ENCODE measurements at regions not wholly inside any gene's neighbourhood (a gene's known extent, or its start where the extent isn't known, plus 50 kb on each side); places are given as distances from the start of the nearest gene placed in this dataset.
"Not testable (repeated sequence)": the region's sequence is repeated elsewhere in the genome, so short reads cannot be mapped to it uniquely, and the experiment has no call there.

DNA sequence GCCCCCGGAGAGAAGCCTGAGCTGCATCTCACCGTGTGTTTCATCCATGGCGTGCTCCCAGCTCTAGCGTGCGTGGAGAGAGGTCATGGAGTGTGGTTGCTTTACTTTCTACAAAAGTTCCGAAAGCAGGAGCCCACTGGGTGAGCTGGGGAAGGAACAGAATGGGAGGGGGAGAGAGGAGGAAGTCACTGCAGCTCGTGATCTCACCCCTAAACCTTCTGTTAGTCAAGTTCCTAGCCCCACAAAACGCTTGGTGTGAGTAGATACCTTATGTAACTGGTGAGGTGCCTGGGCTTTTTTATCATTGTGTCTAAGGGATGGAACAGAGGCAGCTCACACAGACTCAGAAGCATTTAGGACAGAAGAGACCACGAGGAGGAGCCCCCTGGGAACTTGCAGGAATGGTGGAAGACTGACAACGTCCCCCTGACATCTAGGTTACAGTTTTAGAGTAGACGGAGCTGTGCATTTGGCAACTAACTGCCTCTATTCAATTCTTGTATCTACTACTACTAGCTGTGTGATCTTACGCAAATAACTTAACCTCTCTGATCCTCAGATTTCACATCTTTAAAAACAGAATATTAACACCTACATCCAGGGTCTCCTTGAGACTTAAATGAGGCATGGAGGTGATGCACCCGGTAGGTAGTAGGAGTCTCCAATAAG lies 123.3 kb downstream of the ARL4C start:
- FAIRE-seq: no peak

DNA sequence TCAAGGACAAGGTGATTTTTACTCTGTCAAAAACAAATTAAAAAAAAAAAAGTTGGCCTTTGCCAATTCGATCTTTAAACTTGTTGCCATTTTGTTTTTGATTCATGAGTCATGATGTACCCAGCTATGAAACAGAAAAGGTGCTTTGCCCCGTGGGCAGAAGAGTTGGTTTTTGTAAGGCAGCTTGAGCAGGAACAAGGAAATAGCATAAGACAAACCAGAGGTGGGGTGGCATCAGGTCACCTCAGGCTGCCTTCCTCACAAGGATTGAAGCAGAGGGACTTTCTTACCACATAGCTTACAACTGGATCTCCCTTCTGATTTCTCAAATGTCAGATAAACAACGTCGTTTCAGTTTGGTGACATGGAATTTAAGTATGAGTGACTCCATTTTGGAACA lies 123.8 kb downstream of the ARL4C start:
- no peak for FAIRE-seq

DNA sequence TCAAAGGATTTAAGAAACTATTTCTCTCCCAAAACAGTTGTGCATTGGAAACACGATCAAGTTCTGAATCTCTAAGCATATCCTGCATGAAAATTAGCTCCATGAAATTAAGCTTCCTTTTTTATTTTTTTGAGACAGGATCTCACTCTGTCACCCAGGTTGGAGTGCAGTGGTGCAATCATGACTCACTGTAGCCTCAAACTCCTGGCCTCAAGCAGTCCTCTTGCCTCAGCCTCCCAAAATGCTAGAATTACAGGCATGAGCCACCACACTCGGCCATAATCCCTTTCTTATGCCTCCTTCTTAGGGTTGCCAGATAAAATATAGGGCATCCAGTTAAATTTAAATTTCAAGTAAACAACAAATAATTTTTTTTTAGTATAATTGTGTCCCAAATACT lies 124.4 kb downstream of the ARL4C start:
- FAIRE-seq: no peak

DNA sequence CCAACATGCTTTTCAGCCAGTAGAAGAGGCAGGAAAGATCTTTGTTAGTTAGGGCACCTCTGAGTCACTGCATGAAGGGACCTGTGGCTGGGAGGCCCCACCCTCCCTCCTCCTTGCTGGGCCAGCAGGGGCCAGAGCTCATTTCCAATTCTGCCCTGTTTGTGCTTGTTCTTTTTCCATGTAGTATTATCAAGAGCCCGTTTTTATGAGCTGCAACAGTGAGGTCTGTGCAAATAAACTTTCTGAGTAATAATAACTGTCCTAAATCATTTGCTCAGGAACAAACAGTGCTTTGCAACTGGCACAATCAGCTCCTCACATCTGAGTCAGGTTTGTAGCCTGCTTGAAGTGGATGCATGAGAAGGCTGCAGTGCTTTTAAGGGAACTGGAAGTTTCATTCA lies 128.0 kb downstream of the ARL4C start:
- FAIRE-seq: no peak

DNA sequence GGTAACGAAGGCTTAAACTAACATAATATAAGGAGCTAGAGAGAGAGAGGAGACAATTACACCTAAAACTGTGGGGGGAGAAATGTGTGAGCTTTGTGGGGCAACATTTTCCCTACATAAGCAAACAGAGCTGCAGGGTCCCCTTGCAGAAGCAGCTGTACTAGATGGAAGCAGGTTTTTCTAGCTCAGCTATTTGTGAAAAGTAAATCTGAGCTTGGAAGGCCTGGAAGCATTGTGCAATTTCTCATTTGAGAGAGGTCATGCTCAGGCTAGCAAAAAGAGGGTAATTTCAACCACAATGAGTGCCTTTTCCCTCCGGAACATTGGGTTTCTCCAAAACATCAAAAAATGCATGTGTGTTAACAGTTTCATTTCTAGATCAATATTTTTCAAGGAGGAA lies 130.0 kb downstream of the ARL4C start:
- FAIRE-seq: no peak

DNA sequence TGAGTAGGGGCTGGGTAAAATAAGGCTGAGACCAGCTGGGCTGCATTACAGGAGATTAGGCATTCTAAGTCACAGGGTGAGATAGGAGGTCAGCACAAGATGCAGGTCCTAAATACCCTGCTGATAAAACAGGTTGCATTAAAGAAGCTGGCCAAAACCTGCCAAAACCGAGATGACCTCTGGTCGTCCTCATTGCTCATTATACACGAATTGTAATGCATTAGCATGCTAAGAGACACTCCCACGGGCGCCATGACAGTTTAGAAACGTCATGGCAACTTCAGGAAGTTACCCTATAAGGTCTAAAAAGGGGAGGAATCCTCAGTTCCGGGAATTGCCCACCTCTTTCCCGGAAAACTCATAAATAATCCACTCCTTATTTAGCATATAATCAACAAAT lies 132.2 kb downstream of the ARL4C start:
- FAIRE-seq: no peak

DNA sequence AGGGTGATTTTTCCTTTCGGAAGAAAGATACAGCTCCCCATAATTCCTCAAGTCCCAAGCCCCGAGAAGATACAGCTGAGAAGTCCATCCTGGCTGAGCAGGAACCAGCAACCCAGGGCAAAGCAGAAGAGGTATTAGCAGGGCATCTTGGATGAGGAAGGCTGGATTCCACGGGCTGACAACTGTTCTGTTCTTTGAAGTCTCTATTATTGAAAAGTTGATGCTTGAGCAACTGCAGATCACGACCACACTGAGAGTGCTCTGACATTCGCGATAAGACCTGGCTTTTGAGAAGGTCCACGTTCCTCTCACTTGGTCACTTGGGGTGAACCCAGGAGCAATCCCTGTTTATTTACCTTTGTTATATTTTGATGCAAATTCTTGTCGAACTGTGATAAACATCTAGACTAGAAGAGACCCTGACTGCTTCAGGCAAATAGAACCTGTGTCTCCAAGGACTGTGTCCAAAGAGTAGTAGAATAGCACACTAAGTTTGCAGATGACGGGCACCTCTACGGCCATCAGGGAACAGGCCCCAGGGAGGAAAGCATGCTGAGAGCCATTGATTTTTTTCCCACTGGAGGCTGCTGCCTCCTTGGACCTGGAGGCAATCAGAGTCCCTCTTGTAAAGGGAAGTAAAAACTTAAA lies 133.1 kb downstream of the ARL4C start:
- no peak for FAIRE-seq

DNA sequence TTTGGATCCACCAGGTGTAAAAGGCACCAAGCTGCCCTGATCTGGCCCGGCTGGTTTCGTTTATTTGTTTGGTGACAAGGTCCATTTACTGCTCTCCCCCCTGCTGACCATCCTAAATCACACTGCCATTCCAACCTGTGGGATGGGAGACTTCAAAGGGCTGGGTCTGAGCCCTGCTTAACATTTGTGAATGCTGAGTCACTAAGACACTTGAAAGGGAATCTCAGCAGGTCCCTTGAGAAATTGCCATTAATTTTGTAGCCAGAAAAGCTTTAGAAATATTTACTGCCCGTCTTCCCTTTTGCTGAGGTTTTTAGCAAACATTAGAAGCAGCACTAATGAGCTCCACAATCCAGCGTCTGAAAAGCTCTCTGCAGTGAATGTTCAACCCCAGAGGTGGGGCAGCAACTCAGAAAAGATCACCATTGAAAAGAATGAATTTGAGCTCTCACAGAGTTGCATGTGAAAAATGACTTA lies 133.8 kb downstream of the ARL4C start:
- FAIRE-seq: no peak

DNA sequence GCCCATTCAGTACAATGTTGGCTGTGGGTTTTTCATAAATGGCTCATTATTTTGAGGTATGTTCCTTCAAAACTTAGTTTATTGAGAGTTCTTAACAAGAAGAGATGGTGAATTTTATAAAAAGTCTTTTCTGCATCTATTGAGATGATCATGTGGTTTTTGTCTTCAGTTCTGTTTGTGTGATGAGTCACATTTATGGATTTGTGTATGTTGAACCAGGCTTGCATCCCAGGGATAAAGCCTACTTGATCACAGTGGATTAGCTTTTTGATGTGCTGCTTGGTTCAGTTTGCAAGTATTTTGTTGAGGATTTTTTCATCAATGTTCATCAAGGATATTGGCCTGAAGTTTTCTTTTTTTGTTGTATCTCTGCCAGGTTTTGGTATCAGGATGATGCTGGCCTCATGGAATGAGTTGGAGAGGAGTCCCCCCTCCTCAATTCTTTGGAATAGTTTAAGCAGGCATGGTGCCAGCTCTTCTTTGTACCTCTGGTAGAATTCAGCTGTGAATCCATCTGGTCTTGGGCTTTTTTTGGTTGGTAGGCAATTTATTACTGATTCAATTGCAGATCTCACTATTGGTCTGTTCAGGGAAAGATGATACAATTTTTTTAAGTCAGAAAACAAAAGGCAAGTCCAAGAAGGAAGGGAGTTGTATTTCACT lies 136.4 kb downstream of the ARL4C start:
- FAIRE-seq: not testable (repeated sequence)

DNA sequence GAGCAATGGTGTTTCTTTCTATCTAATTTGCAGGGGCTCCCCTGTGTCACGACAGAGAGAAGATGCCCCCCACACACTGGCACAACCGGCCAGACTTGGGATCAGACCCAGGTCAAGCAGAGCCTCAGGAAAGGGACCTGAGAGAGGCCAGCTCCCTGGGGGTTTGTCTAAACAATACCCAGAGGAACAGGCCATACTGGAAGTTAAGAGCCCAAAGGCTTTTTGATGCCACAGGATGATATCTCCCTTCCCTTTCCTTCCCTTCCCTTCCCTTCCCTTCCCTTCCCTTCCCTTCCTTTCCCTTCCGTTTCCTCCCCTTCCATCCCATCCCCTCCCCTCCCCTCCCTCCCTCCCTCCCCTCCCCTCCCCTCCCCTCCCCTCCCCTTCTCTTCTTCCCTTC lies 139.2 kb downstream of the ARL4C start:
- no peak for FAIRE-seq

DNA sequence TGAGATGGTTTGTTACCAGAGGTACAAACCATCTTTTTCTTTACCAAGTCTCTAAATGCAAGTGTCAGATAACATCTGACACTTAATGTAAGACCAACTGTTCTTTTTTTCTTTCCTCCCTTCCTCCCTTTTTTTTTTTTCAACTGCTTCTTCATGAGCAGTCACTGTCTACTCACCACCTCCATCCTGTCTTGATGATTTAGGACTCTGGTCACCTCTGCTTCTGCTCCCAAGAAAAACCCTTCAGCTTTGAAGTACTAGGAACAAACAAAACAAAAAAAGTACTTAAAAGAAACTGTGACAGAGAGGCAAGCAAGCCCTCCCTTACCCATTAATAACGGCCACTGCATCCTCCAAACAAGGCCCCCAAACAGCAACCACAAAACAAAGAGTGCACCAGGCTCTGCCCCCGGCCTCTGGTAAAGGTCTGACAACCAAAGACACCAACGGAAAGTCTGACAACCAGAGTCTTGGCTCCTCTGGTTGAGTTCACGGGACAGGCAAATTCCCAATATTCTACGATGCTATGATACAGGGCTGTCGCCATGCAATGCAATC lies 141.0 kb downstream of the ARL4C start:
- no peak for FAIRE-seq

DNA sequence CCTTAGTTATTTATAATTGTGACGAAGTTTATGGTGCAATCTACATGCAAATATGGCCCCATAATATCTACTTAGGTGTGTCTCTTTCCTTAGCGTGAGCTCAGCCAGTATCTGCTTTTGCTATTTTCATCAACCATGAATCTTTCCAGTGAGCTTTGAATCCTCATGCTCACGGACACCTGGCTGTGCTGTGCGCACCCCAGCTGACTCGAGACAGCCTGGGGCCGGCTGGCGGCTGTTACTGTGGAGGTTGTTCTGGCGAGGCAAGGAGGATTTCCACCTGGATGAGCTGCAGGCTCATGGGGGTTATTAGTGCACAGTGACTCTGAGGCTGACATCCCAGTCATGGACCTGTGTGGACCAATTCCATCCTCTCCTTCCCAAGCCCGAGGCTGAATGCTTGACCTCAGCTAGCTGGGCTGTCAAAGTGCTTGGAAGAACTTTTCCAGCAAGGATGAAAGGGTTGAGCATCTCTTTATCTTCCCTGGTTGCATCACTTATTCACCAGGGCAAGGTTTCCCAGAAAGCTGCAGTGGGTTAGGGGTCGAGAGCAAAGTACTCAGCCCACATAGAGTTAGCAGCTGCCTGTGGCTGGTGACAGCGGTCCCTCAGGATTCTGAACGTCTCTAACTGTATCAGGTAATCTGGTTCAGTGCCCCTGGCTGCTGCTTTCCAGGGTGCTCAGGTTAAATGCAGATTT lies 141.7 kb downstream of the ARL4C start:
- no peak for FAIRE-seq

DNA sequence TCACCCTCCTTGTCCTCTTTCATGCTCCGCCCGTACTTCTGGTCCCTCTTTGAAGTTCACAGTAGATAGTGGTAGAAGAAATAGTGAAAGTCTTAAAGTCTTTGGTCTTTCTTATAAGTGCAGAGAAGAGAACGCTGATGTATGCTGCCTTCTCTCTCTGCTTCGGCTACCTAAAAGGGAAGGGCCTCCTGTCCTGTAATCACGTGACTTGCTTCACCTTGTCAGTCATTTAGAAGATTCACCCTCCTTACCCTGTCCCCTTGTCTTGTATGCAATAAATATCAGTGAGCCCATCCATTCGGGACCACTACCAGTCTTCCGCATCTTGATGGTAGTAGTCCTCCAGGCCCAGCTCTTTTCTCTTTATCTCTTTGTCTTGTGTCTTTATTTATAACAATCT lies 144.6 kb downstream of the ARL4C start:
- no peak for FAIRE-seq

DNA sequence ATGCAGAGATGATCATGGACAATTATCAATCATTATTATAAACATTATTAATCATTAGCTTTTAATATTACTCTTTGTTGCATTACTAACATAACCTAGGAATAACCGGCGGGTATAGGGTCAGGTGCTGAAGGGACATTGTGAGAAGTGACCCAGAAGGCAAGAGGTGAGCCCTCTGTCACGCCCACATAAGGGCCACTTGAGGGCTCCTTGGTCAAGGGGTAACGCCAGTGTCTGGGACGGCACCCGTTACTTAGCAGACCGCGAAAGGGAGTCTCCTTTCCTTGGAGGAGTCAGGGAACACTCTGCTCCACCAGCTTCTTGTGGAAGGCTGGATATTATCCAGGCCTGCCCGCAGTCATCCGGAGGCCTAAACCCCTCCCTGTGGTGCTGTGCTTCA lies 145.0 kb downstream of the ARL4C start:
- FAIRE-seq: not testable (repeated sequence)

DNA sequence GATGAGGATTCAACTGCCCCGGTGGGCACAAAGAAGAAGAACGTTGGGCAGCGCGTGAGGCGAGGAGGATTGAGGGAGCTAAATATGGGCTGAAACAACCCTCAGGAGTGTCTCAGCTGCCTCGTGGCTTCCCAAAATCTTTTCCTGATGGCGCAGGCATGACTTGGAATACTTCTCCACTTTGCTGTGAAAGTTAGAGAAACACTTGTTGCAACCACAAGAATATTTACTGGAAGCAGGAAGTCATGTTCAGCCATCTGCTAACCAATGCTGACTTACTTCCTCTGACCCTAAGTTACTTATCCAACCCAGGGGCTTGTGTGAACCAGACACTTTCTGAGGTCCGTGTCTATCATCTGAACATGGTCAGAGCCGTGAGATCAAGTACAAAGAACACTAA lies 148.8 kb downstream of the ARL4C start:
- FAIRE-seq: no peak

DNA sequence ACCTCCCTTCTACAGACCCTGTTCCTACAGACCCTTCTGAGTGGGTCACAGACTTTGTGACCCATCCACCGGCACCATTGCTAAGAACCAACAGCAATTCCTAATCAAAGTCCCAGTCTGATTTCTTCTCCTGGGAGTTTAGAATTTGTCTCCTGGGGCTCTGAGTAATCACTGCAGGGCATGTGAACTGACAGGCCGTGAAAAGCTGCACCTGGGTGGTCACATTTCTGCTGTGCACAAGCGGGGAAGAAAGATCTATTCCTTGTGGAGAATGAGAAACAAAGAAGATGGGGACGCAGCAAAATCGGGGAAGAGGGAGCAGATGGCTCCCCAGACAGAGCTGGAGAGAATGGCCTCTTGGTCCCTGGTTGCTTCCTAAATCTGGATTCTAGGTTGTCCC lies 151.0 kb downstream of the ARL4C start:
- FAIRE-seq: no peak

DNA sequence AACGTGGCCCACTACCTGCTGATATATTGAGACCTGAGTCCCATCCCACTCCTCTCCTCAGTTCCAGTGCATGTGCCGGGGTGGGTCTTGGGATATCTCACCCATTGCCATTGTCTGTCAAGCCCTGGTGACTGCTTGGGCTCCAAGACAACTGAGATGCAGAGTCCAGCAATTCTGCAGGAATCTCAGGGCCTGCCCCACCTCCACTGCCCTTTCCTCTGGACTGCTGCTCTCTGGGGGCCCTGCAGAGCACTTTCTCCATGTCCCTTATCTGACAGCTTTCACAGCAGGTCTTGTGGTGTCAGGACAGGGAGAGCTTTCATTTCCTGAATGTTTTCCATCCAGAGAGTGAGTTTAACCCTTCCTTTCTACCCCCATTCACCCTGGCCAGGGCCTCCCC lies 152.9 kb downstream of the ARL4C start:
- no peak for FAIRE-seq

DNA sequence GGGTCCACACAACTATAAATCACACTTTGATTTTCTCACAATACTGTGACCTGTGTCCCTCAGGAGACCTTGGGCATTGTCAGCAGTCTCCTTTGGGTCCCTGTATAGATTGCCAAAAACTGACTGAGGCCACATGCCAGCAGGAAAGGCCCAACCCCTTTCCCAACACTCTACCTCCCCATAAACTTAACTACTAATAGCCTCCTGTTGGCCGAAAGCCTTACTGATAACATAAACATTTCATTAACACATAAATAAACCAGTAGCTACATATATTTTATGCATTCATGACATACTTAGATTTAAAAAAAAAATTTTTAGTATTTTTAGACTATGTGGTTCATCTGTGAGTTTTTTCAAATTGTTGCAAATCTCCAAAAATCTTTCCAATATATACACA lies 153.5 kb downstream of the ARL4C start:
- FAIRE-seq: no peak

DNA sequence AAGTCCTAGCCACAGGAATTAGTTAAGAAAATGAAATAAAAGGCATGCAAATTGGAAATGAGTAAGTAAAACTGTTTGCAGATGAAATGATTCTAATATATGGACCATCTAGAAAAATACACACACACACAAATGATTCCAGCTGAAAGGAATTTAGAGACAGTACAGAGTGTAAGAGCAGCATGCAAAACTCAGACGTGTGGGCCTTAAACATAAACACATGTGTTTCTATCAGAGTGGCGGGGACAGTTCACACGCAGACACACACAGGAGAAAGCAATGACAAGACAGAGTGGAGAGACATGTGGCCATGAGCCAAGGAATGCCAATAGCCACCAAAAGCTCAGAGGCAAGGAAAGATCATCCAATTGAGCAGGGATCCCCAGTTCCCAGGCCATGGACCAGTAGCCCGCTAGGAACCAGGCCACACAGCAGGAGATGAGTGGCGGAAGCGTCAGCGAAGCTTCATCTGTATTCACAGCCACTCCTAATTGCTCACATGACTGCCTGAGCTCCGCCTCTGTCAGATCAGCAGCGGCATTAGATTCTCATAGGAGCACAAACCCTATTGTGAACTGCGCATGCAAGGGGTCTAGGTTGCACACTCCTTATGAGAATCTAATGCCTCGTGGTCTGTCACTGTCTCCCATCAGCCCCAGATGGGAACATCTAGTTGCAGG lies 155.4 kb downstream of the ARL4C start:
- FAIRE-seq: no peak

DNA sequence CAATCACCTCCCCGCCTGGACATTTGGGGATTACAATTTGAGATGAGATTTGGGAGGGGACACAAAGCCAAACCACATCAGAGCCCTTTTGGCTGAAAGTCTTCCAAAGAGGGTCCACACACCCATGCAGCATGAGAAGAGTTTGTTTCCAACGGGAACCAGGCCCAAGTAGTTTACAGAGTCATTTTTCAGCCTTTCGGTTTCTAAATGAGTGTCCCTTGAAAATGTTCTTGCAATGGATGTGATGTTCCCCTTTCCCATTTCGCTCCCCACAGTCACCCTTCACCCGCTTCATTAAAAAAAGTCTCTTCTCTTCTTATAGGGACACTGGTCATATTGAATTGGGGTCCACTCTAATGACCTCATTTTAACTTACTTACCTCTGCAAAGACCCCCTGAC lies 157.4 kb downstream of the ARL4C start:
- FAIRE-seq: no peak

DNA sequence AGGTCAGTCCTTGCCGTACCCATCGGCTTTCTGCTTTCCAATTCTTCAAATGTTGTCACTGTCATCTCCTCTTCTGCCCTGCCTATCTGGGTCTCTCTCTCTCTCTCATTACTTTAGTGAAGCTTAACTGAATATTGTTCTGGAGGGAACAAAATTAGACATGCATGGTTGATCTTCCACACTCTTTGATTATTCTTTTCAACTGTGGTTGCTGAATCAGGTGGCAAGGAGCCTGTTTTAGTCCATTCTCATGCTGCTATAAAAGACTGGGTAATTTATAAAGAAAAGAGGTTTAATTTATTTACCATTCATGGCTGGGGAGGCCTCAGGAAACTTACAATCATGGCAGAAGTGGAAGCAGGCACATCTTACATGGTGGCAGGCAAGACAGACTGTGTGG lies 157.9 kb downstream of the ARL4C start:
- no peak for FAIRE-seq

DNA sequence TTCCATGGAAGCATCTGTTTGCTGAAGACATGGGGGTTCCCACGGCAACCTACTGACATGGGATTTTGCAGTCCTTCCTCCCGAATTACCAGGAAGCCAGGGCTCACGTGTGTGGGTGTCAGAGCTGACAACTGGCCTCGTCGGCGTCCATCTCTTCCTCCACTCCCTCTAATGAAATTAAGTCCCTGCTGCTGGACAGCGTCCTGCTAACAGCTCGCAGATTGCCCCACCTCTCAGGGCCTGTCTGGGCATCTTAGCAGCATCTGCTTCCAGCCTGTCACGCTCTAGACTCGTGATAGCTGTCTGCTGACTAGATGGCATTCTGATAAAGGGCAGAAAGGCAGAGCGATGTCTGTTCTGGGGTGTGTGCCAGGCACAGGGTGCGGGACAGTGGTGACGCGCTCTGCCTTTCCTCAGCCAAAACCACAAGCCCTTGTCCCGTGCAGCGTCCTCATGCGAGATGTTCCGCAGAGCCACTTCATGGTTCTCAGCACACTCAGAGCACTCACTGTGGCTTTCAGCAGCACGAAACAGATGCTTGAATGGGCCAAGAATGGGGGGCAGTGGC lies 161.1 kb downstream of the ARL4C start:
- no peak for FAIRE-seq

All from colon (tissue), 2 donors.